ENCODE measurements at regions not wholly inside any gene's neighbourhood (a gene's known extent, or its start where the extent isn't known, plus 50 kb on each side); places are given as distances from the start of the nearest gene placed in this dataset.
"Not testable (repeated sequence)": the region's sequence is repeated elsewhere in the genome, so short reads cannot be mapped to it uniquely, and the experiment has no call there.

- TF ChIP-seq CTCF (IDR thresholded peaks at IDR 0.05 in 8 of 11, conservative IDR thresholded peaks at IDR 0.05 in 3 of 11); POLR2A (IDR thresholded peaks at IDR 0.05): not testable (repeated sequence)
Measured at GRCh38 chr21:10368323-10368798, 153.0 kb upstream of the TPTE start.
